ENCODE measurements at regions not wholly inside any gene's neighbourhood (a gene's known extent, or its start where the extent isn't known, plus 50 kb on each side); places are given as distances from the start of the nearest gene placed in this dataset.

DNA sequence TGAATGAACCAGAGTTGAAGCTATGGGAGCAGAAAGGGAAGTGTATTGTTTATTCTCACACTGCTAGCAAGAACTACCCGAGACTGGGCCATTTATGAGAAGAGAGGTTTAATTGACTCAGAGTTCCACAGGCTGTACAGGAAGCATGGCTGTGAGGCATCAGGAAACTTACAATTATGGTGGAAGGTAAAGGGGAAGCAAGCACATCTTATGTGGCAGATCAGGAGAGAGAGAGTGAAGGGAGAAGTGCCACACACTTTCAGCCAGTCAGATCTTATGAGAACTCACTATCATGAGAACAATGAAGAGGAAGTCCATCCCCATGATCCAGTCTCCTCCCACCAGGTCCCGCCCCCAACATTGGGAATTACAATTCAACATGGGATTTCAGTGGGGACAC lies 383.2 kb upstream of the SLC14A2 start:
- TF ChIP-seq GATA2 (IDR thresholded peaks at IDR 0.05; ENCODE audit: low read depth, low read length): no peak
- TF ChIP-seq GATA3 (IDR thresholded peaks at IDR 0.05; ENCODE audit: low read depth, low read length): no peak
